Mesothelial cell of epicardium (in vitro differentiated cells): ENCODE measurements at regions not wholly inside any gene's neighbourhood (a gene's known extent, or its start where the extent isn't known, plus 50 kb on each side); places are given as distances from the start of the nearest gene placed in this dataset.
A peak's percentile ranks its signal among the peaks of the same experiment; 100 is the strongest.

Experiments used
- DNase-seq, 2 experiments: peaks; one replicate each; pipeline ENCODE4 v3.0.0; 2021; ENCODE audit warnings: low spot score in 2 of 2; ENCODE audit not compliant: unreplicated experiment in 2 of 2
- H3K27ac Mint-ChIP-seq: 2 replicates; pipeline ENCODE4 v1.8.0; 2021; ENCODE audit warnings: mixed read lengths
- H3K27me3 Mint-ChIP-seq: 2 replicates; pipeline ENCODE4 v1.8.0; 2021; ENCODE audit warnings: low read depth, mixed read lengths
- H3K36me3 Mint-ChIP-seq: 2 replicates; pipeline ENCODE4 v1.8.0; 2021; ENCODE audit warnings: mixed read lengths
- H3K4me1 Mint-ChIP-seq: 2 replicates; pipeline ENCODE4 v1.8.0; 2021; ENCODE audit warnings: mixed read lengths
- H3K4me3 Mint-ChIP-seq: 2 replicates; pipeline ENCODE4 v1.8.0; 2021; ENCODE audit warnings: mild to moderate bottlenecking, moderate library complexity, mixed read lengths
- H3K9me3 Mint-ChIP-seq: 2 replicates; pipeline ENCODE4 v1.8.0; 2021; ENCODE audit warnings: mixed read lengths
- TF ChIP-seq, protein P1 (sequence below): fragments of 200-600 bp; sonication (generic); IDR thresholded peaks from one replicate; pipeline ENCODE4 v1.5.0; 2021; ENCODE audit warnings: antibody characterized with exemption; ENCODE audit not compliant: unreplicated experiment

DNA sequence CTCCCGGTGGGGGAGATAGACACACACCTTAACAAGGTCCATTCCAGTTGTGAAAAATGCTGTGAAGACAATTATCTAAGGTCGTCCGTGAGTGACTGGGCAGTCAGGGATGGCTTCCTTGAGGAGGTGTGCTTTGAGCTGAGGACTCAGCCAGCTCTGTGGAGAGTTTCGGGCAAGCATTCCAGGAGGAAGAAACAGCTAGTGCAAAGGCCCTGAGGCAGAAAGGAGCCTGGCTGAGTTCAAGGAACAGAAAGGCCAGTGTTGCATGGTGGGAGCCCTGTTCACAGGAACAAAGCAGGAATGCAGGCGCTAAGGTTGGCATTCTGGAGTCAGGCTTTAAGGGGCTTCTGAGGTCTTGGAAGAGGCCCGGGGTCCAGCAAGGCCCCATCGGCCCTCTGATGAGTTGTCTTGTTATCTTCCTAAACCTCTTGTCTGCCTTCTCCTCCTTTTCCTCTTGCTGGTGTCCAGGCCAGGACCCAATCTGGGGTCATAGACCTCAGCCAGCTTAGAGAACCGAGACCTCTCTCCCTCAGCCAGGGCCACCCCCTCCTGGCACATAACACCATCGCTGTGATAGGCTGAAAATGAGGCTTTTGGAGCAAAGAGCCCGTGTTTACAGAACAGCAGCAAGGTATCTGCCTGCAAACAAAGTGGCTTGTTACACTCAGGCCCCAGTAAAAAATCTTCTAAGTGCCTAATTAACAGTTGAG lies 270.2 kb upstream of the MVB12B start:
- Mint-ChIP-seq H3K4me3 (no peak overlapping the region), H3K27ac (no peak overlapping the region), H3K36me3 (no peaks in the 10 kb centered on the region), H3K9me3 (no peaks in the 10 kb centered on the region), H3K27me3 (peaks cover 22% of the 10 kb centered on the region), H3K4me1 (peaks cover 20% of the 10 kb centered on the region)
- TF ChIP-seq, protein P1, sequence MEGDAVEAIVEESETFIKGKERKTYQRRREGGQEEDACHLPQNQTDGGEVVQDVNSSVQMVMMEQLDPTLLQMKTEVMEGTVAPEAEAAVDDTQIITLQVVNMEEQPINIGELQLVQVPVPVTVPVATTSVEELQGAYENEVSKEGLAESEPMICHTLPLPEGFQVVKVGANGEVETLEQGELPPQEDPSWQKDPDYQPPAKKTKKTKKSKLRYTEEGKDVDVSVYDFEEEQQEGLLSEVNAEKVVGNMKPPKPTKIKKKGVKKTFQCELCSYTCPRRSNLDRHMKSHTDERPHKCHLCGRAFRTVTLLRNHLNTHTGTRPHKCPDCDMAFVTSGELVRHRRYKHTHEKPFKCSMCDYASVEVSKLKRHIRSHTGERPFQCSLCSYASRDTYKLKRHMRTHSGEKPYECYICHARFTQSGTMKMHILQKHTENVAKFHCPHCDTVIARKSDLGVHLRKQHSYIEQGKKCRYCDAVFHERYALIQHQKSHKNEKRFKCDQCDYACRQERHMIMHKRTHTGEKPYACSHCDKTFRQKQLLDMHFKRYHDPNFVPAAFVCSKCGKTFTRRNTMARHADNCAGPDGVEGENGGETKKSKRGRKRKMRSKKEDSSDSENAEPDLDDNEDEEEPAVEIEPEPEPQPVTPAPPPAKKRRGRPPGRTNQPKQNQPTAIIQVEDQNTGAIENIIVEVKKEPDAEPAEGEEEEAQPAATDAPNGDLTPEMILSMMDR = no peak
- DNase-seq = no peak

GRCh38 chr9:126057121-126057825 lies 269.4 kb upstream of the MVB12B start:
- DNase-seq = no peak
- Mint-ChIP-seq H3K36me3 (no peaks in the 10 kb centered on the region), H3K27me3 (peaks cover 22% of the 10 kb centered on the region), H3K27ac (no peak overlapping the region), H3K4me3 (no peak overlapping the region), H3K4me1 (peaks cover 20% of the 10 kb centered on the region), H3K9me3 (no peaks in the 10 kb centered on the region)
- TF ChIP-seq, protein P1 = no peak

- Mint-ChIP-seq H3K27ac (peak overlapping the region; percentile 52), H3K36me3 (no peaks in the 10 kb centered on the region), H3K9me3 (peaks cover 4% of the 10 kb centered on the region), H3K4me3 (no peak overlapping the region), H3K4me1 (peaks cover 20% of the 10 kb centered on the region), H3K27me3 (peaks cover 21% of the 10 kb centered on the region)
- TF ChIP-seq, protein P1 = no peak
- DNase-seq = no peak
These were observed 268.6 kb upstream of the MVB12B start for GRCh38 chr9:126058011-126058531.

DNA sequence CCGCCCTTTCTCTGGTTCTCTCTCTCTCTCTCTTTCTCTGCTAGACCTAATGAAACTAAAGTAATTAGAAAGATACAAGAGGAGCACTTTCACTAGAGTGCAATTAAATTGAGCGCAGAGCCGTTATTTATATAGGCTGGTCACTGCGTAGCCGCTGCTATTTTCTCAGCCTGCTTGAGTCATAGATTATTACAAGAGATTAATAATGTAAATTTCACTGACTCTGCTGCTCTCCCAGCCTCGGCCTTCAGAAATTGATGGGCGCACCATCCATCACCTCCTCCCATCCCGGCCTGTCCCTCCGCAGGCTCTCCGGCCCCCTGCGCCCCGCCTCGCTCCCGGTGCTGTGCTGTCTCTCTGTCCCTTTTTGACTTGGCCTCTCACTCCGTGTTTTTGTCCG lies 268.0 kb upstream of the MVB12B start:
- Mint-ChIP-seq H3K36me3 (no peaks in the 10 kb centered on the region), H3K4me3 (no peak overlapping the region), H3K4me1 (peaks cover 20% of the 10 kb centered on the region), H3K9me3 (peaks cover 5% of the 10 kb centered on the region), H3K27ac (no peak overlapping the region), H3K27me3 (peaks cover 16% of the 10 kb centered on the region)
- no peak for DNase-seq
- TF ChIP-seq, protein P1 = no peak

DNA sequence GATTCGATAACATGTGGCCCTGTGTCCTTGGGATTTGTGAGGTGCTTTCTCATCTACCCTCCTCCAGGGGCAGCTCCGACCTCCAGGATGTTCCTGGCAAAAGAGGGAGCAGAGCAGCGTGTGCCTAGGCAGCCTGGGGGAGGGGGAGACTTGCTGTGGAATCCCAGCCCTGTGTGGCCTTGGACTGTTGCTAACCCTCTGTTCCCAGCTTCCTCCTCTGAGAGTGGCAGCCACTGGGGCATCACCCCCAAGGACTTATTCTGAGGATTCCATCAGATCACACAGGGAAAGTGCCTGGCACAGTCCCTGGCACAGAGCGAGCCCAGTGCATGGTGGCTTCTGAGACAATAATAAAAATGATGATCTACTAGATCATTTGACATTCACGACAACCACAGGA lies 265.1 kb upstream of the MVB12B start:
- no peak overlapping the region for H3K27ac Mint-ChIP-seq
- H3K4me1 Mint-ChIP-seq = peaks cover 20% of the 10 kb centered on the region
- peaks cover 17% of the 10 kb centered on the region for H3K27me3 Mint-ChIP-seq
- TF ChIP-seq, protein P1 = no peak
- DNase-seq = no peak
- peaks cover 5% of the 10 kb centered on the region for H3K9me3 Mint-ChIP-seq
- H3K36me3 Mint-ChIP-seq = no peaks in the 10 kb centered on the region
- no peak overlapping the region for H3K4me3 Mint-ChIP-seq
